ENCODE measurements at regions not wholly inside any gene's neighbourhood (a gene's known extent, or its start where the extent isn't known, plus 50 kb on each side); places are given as distances from the start of the nearest gene placed in this dataset.

GRCh38 chr16:52817696-52818095 lies 235.0 kb downstream of the CHD9NB start:
- TF ChIP-seq CTCF (IDR thresholded peaks at IDR 0.05) (no peak), ZFX (IDR thresholded peaks at IDR 0.05; ENCODE audit: borderline replicate concordance) (no peak)
